Left lung (tissue), 4 donors: ENCODE measurements at regions not wholly inside any gene's neighbourhood (a gene's known extent, or its start where the extent isn't known, plus 50 kb on each side); places are given as distances from the start of the nearest gene placed in this dataset.

ENCODE experiments used
- ATAC-seq: fragments of 200-7000 bp; cut with Tn5 transposase; one replicate; pipeline ENCODE4 v1.9.1; 2020; ENCODE audit warnings: moderate library complexity
- DNase-seq, 4 donors: peaks; one replicate each; pipeline ENCODE4 v3.0.0-alpha.2; 2013 to 2020
- H3K27ac ChIP-seq, 2 donors: fragments of 200-600 bp; sonication (generic) in 1 of 2; one replicate each; pipeline versions ENCODE4 v1.5.0 to v1.8.0; 2020 to 2021
- H3K27me3 ChIP-seq, 2 donors: fragments of 200-600 bp; sonication (generic) in 1 of 2; one replicate each; pipeline versions ENCODE4 v1.5.0 to v1.8.0; 2020 to 2021
- H3K36me3 ChIP-seq, 2 donors: fragments of 200-600 bp; sonication (generic) in 1 of 2; one replicate each; pipeline versions ENCODE4 v1.5.0 to v1.8.0; 2020 to 2021
- H3K4me1 ChIP-seq, 2 donors: fragments of 200-600 bp; one replicate each; pipeline ENCODE4 v1.8.0; 2021
- H3K4me3 ChIP-seq, 2 donors: fragments of 200-600 bp; sonication (generic) in 1 of 2; one replicate each; pipeline versions ENCODE4 v1.5.0 to v1.8.0; 2020 to 2021; ENCODE audit warnings: mild to moderate bottlenecking in 1 of 2
- H3K9me3 ChIP-seq, 2 donors: fragments of 200-600 bp; sonication (generic) in 1 of 2; one replicate each; pipeline versions ENCODE4 v1.5.0 to v1.8.0; 2020 to 2021
- intact Hi-C, 2 donors: fragments of 100-400 bp; cut with DNase I; formaldehyde crosslinking; loops; one replicate each; pipeline versions ENCODE4 v1.11.2 to v1.14.2; 2022
- TF ChIP-seq, protein P1 (sequence below), 2 donors: fragments of 200-600 bp; sonication (generic) in 1 of 2; IDR thresholded peaks; one replicate each; pipeline versions ENCODE4 v1.5.0 to v1.8.0; 2021; ENCODE audit warnings: antibody characterized with exemption in 2 of 2
- donor health status: DM: no; HTN: yes; CAD: no.
- donor health status: DM: no; HTN: no; CAD: no.

DNA sequence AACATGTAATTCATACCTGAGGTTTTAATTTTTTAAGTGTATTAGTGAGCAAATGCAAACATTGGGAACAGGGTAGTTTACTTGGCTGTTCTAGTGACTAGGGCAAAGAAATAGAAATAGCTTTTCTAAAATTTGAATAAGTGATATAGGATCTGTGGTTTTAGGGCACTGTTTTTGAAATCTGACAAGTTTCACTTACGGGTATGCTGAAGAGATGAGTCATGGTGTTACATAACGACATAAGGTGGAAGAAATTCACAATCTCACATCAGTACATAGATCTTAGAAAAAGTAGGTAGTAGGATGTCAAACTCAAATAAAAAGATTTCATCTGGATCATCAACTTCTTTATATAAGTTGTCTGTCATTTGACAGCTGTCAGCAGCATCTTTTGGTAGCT, 772.3 kb downstream of the MAT2B start:
- Histone ChIP-seq H3K27ac (no peak overlapping the region), H3K36me3 (no peaks in the 10 kb centered on the region), H3K9me3 (no peaks in the 10 kb centered on the region), H3K4me1 (no peaks in the 10 kb centered on the region), H3K4me3 (no peak overlapping the region), H3K27me3 (no peaks in the 10 kb centered on the region)
- no peak for ATAC-seq
- DNase-seq = no peak
- intact Hi-C loops = no loop called here
- TF ChIP-seq, protein P1, sequence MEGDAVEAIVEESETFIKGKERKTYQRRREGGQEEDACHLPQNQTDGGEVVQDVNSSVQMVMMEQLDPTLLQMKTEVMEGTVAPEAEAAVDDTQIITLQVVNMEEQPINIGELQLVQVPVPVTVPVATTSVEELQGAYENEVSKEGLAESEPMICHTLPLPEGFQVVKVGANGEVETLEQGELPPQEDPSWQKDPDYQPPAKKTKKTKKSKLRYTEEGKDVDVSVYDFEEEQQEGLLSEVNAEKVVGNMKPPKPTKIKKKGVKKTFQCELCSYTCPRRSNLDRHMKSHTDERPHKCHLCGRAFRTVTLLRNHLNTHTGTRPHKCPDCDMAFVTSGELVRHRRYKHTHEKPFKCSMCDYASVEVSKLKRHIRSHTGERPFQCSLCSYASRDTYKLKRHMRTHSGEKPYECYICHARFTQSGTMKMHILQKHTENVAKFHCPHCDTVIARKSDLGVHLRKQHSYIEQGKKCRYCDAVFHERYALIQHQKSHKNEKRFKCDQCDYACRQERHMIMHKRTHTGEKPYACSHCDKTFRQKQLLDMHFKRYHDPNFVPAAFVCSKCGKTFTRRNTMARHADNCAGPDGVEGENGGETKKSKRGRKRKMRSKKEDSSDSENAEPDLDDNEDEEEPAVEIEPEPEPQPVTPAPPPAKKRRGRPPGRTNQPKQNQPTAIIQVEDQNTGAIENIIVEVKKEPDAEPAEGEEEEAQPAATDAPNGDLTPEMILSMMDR (IDR thresholded peaks at IDR 0.05) = no peak

DNA sequence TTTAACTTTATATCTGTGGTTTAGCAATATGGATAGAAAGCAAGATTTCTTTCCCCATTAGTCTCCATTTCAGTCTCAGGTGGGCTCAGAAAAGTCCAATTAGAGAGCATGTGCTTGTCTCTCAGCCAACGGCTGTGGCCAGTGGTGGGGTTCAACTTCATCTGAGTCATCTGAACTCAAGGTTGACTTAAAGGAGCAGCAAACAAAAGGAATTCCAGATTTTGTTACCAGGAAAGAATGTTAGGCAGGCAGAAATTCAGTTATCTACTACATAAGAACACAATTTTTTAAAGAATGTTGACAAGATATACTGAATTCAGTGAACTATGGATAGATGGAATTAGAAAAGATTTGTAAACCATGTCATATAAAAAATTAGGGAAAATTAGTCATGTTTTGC, 784.1 kb downstream of the MAT2B start:
- intact Hi-C loops = no loop called here
- DNase-seq = no peak
- no peak for ATAC-seq
- no peaks in the 10 kb centered on the region for H3K4me1 ChIP-seq
- H3K36me3 ChIP-seq = no peaks in the 10 kb centered on the region
- no peaks in the 10 kb centered on the region for H3K27me3 ChIP-seq
- H3K4me3 ChIP-seq = no peak overlapping the region
- H3K9me3 ChIP-seq = peaks cover 0 to 3% of the 10 kb centered on the region in 2 donors
- no peak overlapping the region for H3K27ac ChIP-seq
- TF ChIP-seq, protein P1 (IDR thresholded peaks at IDR 0.05) = no peak

DNA sequence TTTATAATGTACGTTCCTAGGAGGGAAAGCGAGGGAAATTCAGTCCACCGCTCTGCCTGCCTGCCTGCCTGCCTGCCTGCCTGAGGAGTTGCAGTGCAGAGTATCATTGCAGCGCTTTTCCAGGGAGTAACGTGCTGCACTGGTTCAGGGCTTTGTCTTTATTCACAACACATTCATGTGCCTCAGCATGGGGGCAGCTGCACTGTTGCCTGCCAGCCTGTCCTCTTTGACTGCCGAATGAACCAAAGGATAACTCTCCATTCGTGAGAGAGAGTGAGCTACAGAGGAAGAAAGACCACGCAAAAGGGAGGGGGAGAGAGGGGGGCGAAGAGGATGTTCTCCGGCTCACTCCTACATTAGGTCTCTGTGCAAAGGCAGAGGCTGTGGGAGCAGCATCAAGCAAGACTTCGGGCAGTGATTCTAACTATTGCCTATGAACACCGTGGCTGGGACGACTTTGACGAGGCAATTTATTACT, 791.2 kb downstream of the MAT2B start:
- no peaks in the 10 kb centered on the region for H3K4me1 ChIP-seq
- no peak for ATAC-seq

DNA sequence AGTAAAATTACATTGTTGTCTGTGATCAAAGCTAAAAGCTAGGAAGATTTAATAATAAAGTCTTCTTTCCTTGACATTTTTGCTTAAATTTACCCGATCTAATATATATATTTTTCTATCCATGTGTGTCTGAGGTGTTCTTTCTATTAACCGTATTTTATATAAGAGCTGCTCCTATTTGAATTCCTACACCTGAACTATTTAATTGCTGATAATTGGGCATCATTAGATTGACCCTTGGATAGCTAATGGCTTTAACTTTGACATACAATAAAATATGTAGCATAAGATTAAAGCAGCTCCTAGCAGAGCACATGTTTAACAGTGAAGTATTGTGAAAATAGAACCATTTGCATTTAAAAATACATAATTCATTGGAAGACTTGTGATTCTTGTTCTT, 792.7 kb downstream of the MAT2B start:
- no peak for DNase-seq
- H3K27ac ChIP-seq = no peak overlapping the region
- intact Hi-C loops = no loop called here
- H3K36me3 ChIP-seq = no peaks in the 10 kb centered on the region
- TF ChIP-seq, protein P1 (IDR thresholded peaks at IDR 0.05) = no peak
- no peak overlapping the region for H3K4me3 ChIP-seq
- ATAC-seq = no peak
- no peaks in the 10 kb centered on the region for H3K4me1 ChIP-seq
- H3K9me3 ChIP-seq = no peaks in the 10 kb centered on the region
- H3K27me3 ChIP-seq = no peaks in the 10 kb centered on the region

More for the DNA sequence above, 791.2 kb downstream of the MAT2B start:
- no peaks in the 10 kb centered on the region for H3K9me3 ChIP-seq
- H3K27ac ChIP-seq = no peak overlapping the region
- TF ChIP-seq, protein P1 (IDR thresholded peaks at IDR 0.05) = no peak
- H3K36me3 ChIP-seq = no peaks in the 10 kb centered on the region
- DNase-seq = peak in 3 of 4 donors; percentile 5 to 17 (median 13)
- H3K4me3 ChIP-seq = no peak overlapping the region
- intact Hi-C loops = no loop called here
- no peaks in the 10 kb centered on the region for H3K27me3 ChIP-seq

DNA sequence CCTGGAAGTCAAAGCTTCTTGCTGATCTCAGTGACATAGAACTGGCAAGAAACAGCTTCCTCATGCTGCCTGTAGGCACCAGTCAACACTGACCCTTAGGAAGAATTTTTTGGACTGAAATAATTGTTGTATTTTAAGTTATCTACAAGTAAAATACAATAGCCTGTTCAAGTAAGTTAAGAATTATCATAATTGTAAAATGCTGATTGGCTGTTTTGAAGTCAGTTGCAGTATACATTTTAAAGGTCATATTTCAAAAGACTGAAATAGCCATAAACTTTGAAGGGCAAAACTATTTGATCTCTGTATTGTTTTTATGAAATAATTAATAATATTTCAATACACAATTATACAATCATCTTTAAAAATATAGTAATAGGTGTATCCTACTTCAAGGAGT, 794.9 kb downstream of the MAT2B start:
- Histone ChIP-seq H3K4me3 (no peak overlapping the region), H3K36me3 (no peaks in the 10 kb centered on the region), H3K9me3 (no peaks in the 10 kb centered on the region), H3K27me3 (no peaks in the 10 kb centered on the region), H3K4me1 (no peaks in the 10 kb centered on the region), H3K27ac (no peak overlapping the region)
- ATAC-seq (no peak), DNase-seq (no peak)
- TF ChIP-seq, protein P1 (IDR thresholded peaks at IDR 0.05) = no peak
- intact Hi-C loops = no loop called here
